ENCODE measurements at regions not wholly inside any gene's neighbourhood (a gene's known extent, or its start where the extent isn't known, plus 50 kb on each side); places are given as distances from the start of the nearest gene placed in this dataset.

- in situ Hi-C loops (cut with MboI; ENCODE audit: low pct_unique_long_range_greater_than_20kb, low sequenced_read_pairs, unreplicated experiment): no loop called here
- no peak for DNase-seq (ENCODE audit: low spot score)
- TF ChIP-seq CTCF (IDR thresholded peaks at IDR 0.05; ENCODE audit: extremely low read depth, insufficient read depth, missing control alignments): no peak
Measured at GRCh38 chr20:51860111-51860882, 58.0 kb upstream of the SALL4 start.

GRCh38 chr20:51856432-51856831 lies 54.1 kb upstream of the SALL4 start:
- in situ Hi-C loops (cut with MboI; ENCODE audit: low pct_unique_long_range_greater_than_20kb, low sequenced_read_pairs, unreplicated experiment): no loop called here
- TF ChIP-seq CTCF (IDR thresholded peaks at IDR 0.05; ENCODE audit: extremely low read depth, insufficient read depth, missing control alignments): no peak

GRCh38 chr20:51854921-51855320 lies 52.6 kb upstream of the SALL4 start:
- TF ChIP-seq CTCF (IDR thresholded peaks at IDR 0.05; ENCODE audit: extremely low read depth, insufficient read depth, missing control alignments): no peak
- in situ Hi-C loops (cut with MboI; ENCODE audit: low pct_unique_long_range_greater_than_20kb, low sequenced_read_pairs, unreplicated experiment): no loop called here
- no peak for DNase-seq (ENCODE audit: low spot score)

More at GRCh38 chr20:51856432-51856831, 54.1 kb upstream of the SALL4 start:
- DNase-seq (ENCODE audit: low spot score): no peak
